HEK293T (cell line): ENCODE measurements at regions not wholly inside any gene's neighbourhood (a gene's known extent, or its start where the extent isn't known, plus 50 kb on each side); places are given as distances from the start of the nearest gene placed in this dataset.

Experiments used
- ARNT ChIP-seq: fragments of 450-650 bp; IDR thresholded peaks from 2 replicates; pipeline ENCODE4 v1.6.1; 2017; ENCODE audit warnings: mild to moderate bottlenecking
- BHLHE40 ChIP-seq: fragments of 450-650 bp; IDR thresholded peaks from 2 replicates; pipeline ENCODE4 v1.6.1; 2016; ENCODE audit warnings: mild to moderate bottlenecking, moderate library complexity, borderline replicate concordance
- ELF4 ChIP-seq: fragments of 450-650 bp; IDR thresholded peaks from 2 replicates; pipeline ENCODE4 v1.6.1; 2017; ENCODE audit warnings: antibody characterized with exemption
- FOXA1 ChIP-seq: fragments of 450-650 bp; IDR thresholded peaks from 2 replicates; pipeline ENCODE4 v1.6.1; 2016; ENCODE audit warnings: mild to moderate bottlenecking
- FOXK2 ChIP-seq: fragments of 450-650 bp; IDR thresholded peaks from 2 replicates; pipeline ENCODE4 v1.6.1; 2016; ENCODE audit warnings: mild to moderate bottlenecking
- FOXM1 ChIP-seq: fragments of 450-650 bp; IDR thresholded peaks from 2 replicates; pipeline ENCODE4 v1.6.1; 2017; ENCODE audit warnings: mild to moderate bottlenecking, borderline replicate concordance
- HDGF ChIP-seq: fragments of 450-650 bp; IDR thresholded peaks from 2 replicates; pipeline ENCODE4 v1.6.1; 2017; ENCODE audit warnings: antibody characterized with exemption, borderline replicate concordance
- LEF1 ChIP-seq: fragments of 450-650 bp; IDR thresholded peaks from 2 replicates; pipeline ENCODE4 v1.6.1; 2017; ENCODE audit warnings: mild to moderate bottlenecking, borderline replicate concordance
- NFRKB ChIP-seq: fragments of 450-650 bp; IDR thresholded peaks from 2 replicates; pipeline ENCODE4 v1.6.1; 2016; ENCODE audit warnings: mild to moderate bottlenecking, moderate library complexity
- SP1 ChIP-seq: fragments of 450-650 bp; IDR thresholded peaks from 2 replicates; pipeline ENCODE4 v1.6.1; 2017
- SUZ12 ChIP-seq: fragments of 450-650 bp; IDR thresholded peaks from 2 replicates; pipeline ENCODE4 v1.6.1; 2016; ENCODE audit warnings: mild to moderate bottlenecking
- TARDBP ChIP-seq: fragments of 450-650 bp; IDR thresholded peaks from 2 replicates; pipeline ENCODE4 v1.6.1; 2016
- TF ChIP-seq, protein P1 (sequence below): fragments of 450-650 bp; IDR thresholded peaks from 2 replicates; pipeline ENCODE4 v1.6.1; 2016

DNA sequence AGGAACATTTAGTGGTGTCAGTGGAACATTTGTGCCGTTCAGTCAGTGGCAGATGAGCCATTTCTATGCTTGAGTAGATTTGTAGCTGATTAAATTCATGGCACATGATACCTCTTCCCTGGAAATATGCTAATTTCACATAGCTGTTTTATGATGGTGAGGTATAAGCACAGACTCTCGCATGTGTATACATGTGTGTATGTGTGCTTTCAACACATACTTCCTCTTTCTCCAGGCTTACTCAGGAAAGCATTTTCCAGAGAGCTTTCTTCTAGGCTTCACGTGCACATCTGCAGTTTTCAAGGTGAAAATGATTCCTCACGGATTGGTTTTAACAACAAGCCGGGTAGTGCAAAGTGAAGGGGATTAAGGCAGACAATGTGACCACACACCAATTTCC, 396.5 kb downstream of the HDGFL1 start:
- TF ChIP-seq TARDBP (no peak), LEF1 (no peak), BHLHE40 (no peak), FOXM1 (no peak), SP1 (no peak), ELF4 (no peak), FOXA1 (no peak), ARNT (no peak), SUZ12 (no peak), HDGF (no peak), NFRKB (no peak), FOXK2 (no peak)
- TF ChIP-seq, protein P1, sequence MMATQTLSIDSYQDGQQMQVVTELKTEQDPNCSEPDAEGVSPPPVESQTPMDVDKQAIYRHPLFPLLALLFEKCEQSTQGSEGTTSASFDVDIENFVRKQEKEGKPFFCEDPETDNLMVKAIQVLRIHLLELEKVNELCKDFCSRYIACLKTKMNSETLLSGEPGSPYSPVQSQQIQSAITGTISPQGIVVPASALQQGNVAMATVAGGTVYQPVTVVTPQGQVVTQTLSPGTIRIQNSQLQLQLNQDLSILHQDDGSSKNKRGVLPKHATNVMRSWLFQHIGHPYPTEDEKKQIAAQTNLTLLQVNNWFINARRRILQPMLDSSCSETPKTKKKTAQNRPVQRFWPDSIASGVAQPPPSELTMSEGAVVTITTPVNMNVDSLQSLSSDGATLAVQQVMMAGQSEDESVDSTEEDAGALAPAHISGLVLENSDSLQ, result no peak
